Astrocyte (in vitro differentiated cells and primary cell): ENCODE measurements at regions not wholly inside any gene's neighbourhood (a gene's known extent, or its start where the extent isn't known, plus 50 kb on each side); places are given as distances from the start of the nearest gene placed in this dataset.

ENCODE experiments used
- CTCF ChIP-seq: IDR thresholded peaks from 2 replicates; pipeline ENCODE4 v1.5.1; 2011; ENCODE audit warnings: low read depth, mild to moderate bottlenecking, inconsistent platforms, low read length, moderate library complexity; ENCODE audit not compliant: insufficient read depth
- EZH2 ChIP-seq: IDR thresholded peaks from 2 replicates; pipeline ENCODE4 v1.6.1; 2012; ENCODE audit warnings: mild to moderate bottlenecking, low read length, inconsistent platforms; ENCODE audit not compliant: insufficient read depth

GRCh38 chr4:111722213-111722720, 423.0 kb upstream of the FAM241A start:
- TF ChIP-seq CTCF (no peak), EZH2 (no peak)
